Heart left ventricle (tissue), 16 donors: ENCODE measurements at regions not wholly inside any gene's neighbourhood (a gene's known extent, or its start where the extent isn't known, plus 50 kb on each side); places are given as distances from the start of the nearest gene placed in this dataset.

Experiments
- ATAC-seq, 4 donors: fragments of 200-7000 bp; cut with Tn5 transposase; one replicate each; pipeline ENCODE4 v1.9.1; 2020 to 2022; ENCODE audit warnings: moderate library complexity in 4 of 4, mild to moderate bottlenecking in 3 of 4, moderate number of reproducible peaks in 1 of 4
- DNase-seq, 5 donors: peaks; one replicate each; pipeline ENCODE4 v3.0.0-alpha.2; 2020
- H3K27ac ChIP-seq, 12 donors: fragments of 200-600 bp; sonication (generic) in 4 of 12; one replicate each; pipeline versions ENCODE4 v1.5.0 to v1.8.0; 2016 to 2022; ENCODE audit warnings: mild to moderate bottlenecking in 2 of 12
- H3K27me3 ChIP-seq, 9 donors: fragments of 200-600 bp; sonication (generic) in 2 of 9; one replicate each; pipeline versions ENCODE4 v1.5.1 to v1.8.0; 2016 to 2022; ENCODE audit warnings: mild to moderate bottlenecking in 3 of 9
- H3K36me3 ChIP-seq, 9 donors: fragments of 200-600 bp; sonication (generic) in 2 of 9; one replicate each; pipeline versions ENCODE4 v1.5.0 to v1.8.0; 2018 to 2022; ENCODE audit warnings: mild to moderate bottlenecking in 2 of 9
- H3K4me1 ChIP-seq, 12 donors: fragments of 200-600 bp; sonication (generic) in 4 of 12; one replicate each; pipeline versions ENCODE4 v1.5.0 to v1.8.0; 2016 to 2022; ENCODE audit warnings: mild to moderate bottlenecking in 3 of 12
- H3K4me3 ChIP-seq, 12 donors: fragments of 200-600 bp; sonication (generic) in 4 of 12; one replicate each; pipeline versions ENCODE4 v1.5.0 to v1.8.0; 2017 to 2022; ENCODE audit warnings: mild to moderate bottlenecking in 9 of 12, moderate library complexity in 4 of 12
- H3K9me3 ChIP-seq, 12 donors: fragments of 200-600 bp; sonication (generic) in 4 of 12; one replicate each; pipeline versions ENCODE4 v1.5.0 to v1.8.0; 2016 to 2022; ENCODE audit warnings: mild to moderate bottlenecking in 1 of 12
- POLR2A ChIP-seq, 2 donors: fragments of 450-650 bp; IDR thresholded peaks; one replicate each; pipeline ENCODE4 v1.6.1; 2017; ENCODE audit warnings: antibody characterized with exemption in 2 of 2, mild to moderate bottlenecking in 2 of 2, moderate library complexity in 2 of 2
- WGBS, 4 donors: extraction: QIAGEN DNeasy Blood & Tissue Kit in 2 of 4; methylation state at CpG; one replicate each; pipeline versions ENCODE4 v1.1.5 to v1.1.7; 2013 to 2018; 5-methylcytosine and 5-hydroxymethylcytosine counted together
- intact Hi-C, 10 donors: fragments of 100-400 bp; cut with DNase I; formaldehyde crosslinking; loops; one replicate each; pipeline versions ENCODE4 v1.11.1 to v1.14.2; 2022
- TF ChIP-seq, protein P1 (sequence below), 12 donors: fragments of 200-600 bp; sonication (generic) in 4 of 12; IDR thresholded peaks; one replicate each; pipeline versions ENCODE4 v1.5.0 to v1.8.0; 2018 to 2022; ENCODE audit warnings: antibody characterized with exemption in 12 of 12, mild to moderate bottlenecking in 5 of 12
- donor health status: ischemic (EF 13 %, LVEDD 7.1; RV severe dilation, severe dysfunction).
- donor health status: healthy with polysubstance abuse.
- donor health status: DM: no; HTN: yes; CAD: no.
- donor health status: DM: no; HTN: no; CAD: no.
- donor health status: ischemic (EF 25% LVEDD 6.9; RV normal size, moderate dysfunction).
- donor health status: ischemic (EF 25% LVEDD 5.7; RV mildly dilated, moderate dysfunction).
- donor health status: healthy.
- donor health status: DM: yes; HTN: yes; CAD: no.
- donor health status: ischemic (EF 35%, LVEDD 5.7; RV mildly dilated, moderate dysfunction).
- donor health status: nonischemic (EF 11% LVEDD 7.7; RV severe dilation, severe dysfunction).
- donor health status: DM: yes; HTN: yes; CAD: no.
- donor health status: PGD.
- donor health status: ischemic (EF 29% LVEDD 5.4; RV normal size, mild dysfunction).
- donor health status: nonischemic (EF 23%, LVEDD 6.1; RV moderate dilation, normal function).

DNA sequence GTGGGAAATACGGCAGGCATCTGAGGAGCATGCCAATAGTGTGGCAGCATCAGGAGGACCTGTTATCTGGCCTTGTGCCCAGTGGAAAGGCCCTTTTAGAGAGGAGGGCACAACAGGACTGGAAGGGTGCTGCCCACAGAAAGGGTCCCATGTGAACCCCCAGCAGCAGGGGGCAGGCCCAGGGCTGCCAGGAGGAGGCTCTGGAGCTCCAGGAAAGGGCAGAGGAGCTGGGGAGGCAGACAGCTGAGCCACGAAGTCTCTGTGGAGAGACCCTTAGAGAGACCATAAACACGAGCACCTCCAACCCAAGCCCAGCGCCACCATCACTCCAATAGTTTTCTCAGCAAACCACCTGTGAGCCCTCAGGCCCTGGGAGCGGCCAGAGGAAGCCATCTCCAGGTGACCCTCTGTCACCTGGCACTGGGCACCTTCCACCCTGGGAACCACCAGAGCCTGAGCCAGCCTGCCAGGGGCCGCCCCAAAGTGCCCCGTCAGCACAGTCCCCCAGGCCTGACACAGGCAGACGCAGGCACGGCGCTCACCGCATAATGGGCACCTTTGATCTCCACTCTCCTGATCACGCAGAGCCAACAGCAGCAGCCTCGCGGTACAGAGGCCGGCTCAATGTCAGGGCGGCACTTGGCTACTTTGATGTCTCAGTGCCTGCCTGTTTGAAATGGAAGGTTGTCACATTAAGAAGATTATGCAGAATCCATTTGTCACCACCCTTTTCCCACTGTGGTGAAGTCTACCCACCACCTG, 162.5 kb upstream of the RAB6C start:
- Histone ChIP-seq H3K27me3 (peaks cover 0 to 1% (median 0%) of the 10 kb centered on the region in 9 donors), H3K36me3 (no peaks in the 10 kb centered on the region), H3K9me3 (peaks cover 0 to 17% (median 4%) of the 10 kb centered on the region in 12 donors), H3K4me3 (no peak overlapping the region), H3K27ac (no peak overlapping the region), H3K4me1 (peaks cover 0 to 5% (median 0%) of the 10 kb centered on the region in 12 donors)
- intact Hi-C loops: no loop called here
- no peak for ATAC-seq
- TF ChIP-seq, protein P1, sequence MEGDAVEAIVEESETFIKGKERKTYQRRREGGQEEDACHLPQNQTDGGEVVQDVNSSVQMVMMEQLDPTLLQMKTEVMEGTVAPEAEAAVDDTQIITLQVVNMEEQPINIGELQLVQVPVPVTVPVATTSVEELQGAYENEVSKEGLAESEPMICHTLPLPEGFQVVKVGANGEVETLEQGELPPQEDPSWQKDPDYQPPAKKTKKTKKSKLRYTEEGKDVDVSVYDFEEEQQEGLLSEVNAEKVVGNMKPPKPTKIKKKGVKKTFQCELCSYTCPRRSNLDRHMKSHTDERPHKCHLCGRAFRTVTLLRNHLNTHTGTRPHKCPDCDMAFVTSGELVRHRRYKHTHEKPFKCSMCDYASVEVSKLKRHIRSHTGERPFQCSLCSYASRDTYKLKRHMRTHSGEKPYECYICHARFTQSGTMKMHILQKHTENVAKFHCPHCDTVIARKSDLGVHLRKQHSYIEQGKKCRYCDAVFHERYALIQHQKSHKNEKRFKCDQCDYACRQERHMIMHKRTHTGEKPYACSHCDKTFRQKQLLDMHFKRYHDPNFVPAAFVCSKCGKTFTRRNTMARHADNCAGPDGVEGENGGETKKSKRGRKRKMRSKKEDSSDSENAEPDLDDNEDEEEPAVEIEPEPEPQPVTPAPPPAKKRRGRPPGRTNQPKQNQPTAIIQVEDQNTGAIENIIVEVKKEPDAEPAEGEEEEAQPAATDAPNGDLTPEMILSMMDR (IDR thresholded peaks at IDR 0.05): no peak
- TF ChIP-seq POLR2A (IDR thresholded peaks at IDR 0.05): no peak
- 70 to 83% (median 76%) methylated on average over 7 to 16 of the region's 16 CpGs for WGBS, 4 donors
- DNase-seq: no peak

DNA sequence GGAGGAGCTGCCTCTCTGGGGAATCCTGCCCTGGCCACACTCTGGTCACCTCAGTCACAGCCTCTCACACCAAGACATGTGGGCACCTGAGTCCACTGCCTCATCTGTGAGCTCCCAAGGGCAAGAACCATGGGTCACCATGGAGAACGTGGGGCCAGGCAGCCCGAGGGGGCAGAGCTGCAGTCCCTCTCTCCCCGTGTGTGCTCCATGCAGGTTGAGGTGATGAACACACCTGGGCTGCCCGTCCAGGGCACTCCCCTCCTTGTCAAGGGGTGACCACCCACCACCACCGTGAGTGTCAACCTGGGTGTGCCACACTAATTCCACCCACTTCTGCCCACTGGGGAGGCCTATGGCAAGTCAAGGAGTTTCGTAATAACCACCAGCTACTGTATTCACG, 159.6 kb upstream of the RAB6C start:
- no peak for DNase-seq
- Histone ChIP-seq H3K27ac (no peak overlapping the region), H3K4me3 (no peak overlapping the region), H3K4me1 (no peaks in the 10 kb centered on the region), H3K27me3 (no peaks in the 10 kb centered on the region), H3K9me3 (peaks cover 0 to 14% (median 4%) of the 10 kb centered on the region in 12 donors), H3K36me3 (no peaks in the 10 kb centered on the region)
- WGBS, 4 donors: 79 to 89% (median 84%) methylated on average over 5 to 7 of the region's 7 CpGs
- ATAC-seq: no peak
- TF ChIP-seq, protein P1 (IDR thresholded peaks at IDR 0.05): no peak
- no peak for TF ChIP-seq POLR2A (IDR thresholded peaks at IDR 0.05)
- intact Hi-C loops: no loop called here

DNA sequence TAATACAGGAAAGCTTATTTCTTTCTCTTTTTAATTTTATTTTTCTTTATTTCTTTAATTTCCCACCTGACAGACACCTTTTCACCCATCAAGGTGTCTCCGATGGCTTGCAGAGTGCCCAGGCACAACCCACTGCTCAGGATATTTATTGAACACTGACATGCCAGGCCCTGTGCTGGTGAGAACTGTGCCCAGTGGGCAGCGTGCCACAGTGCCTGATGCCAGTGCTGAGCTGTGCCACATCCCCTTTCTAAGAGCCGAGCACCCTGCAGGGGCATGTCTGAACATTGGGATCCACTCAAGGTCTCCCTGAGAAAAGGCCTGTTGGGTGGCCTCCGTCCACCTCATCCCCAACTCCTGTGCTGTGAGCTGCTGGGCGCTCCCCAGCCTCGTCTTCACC, 158.6 kb upstream of the RAB6C start:
- TF ChIP-seq, protein P1 (IDR thresholded peaks at IDR 0.05): no peak
- TF ChIP-seq POLR2A (IDR thresholded peaks at IDR 0.05): no peak
- Histone ChIP-seq H3K27ac (no peak overlapping the region), H3K4me3 (no peak overlapping the region), H3K9me3 (peaks cover 0 to 4% (median 0%) of the 10 kb centered on the region in 12 donors), H3K27me3 (no peaks in the 10 kb centered on the region), H3K36me3 (no peaks in the 10 kb centered on the region), H3K4me1 (no peaks in the 10 kb centered on the region)
- intact Hi-C loops: no loop called here
- ATAC-seq (peak; percentile 20 to 78 (median 76)), DNase-seq (peak in 1 of 5 donors; percentile 39)
- 77 to 85% (median 80%) methylated on average over 6 of the region's 6 CpGs for WGBS, 4 donors

DNA sequence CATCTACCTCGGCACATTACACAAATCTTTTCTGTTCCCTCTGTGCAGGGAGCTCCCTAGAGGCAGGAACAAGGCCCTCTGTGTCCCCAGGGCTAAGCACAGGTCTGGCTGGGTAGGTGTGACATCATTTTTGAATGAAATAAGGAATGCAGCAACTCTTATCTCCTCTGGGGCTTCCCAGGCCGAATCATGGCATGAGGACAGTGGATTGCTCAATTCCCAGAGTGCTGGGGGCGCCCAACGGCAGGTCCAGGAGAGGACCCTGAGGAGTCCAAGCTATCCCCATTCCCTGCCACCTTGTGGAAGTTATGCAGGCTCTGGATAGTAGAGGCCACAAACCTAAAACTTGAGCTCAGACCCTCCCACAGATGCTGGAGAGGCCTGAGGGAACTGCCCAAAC, 158.0 kb upstream of the RAB6C start:
- Histone ChIP-seq H3K4me3 (no peak overlapping the region), H3K36me3 (no peaks in the 10 kb centered on the region), H3K9me3 (no peaks in the 10 kb centered on the region), H3K4me1 (no peaks in the 10 kb centered on the region), H3K27me3 (no peaks in the 10 kb centered on the region), H3K27ac (no peak overlapping the region)
- ATAC-seq: no peak
- 41 to 81% (median 64%) methylated on average over 3 to 4 of the region's 4 CpGs for WGBS, 4 donors
- no peak for TF ChIP-seq POLR2A (IDR thresholded peaks at IDR 0.05)
- TF ChIP-seq, protein P1 (IDR thresholded peaks at IDR 0.05): no peak
- intact Hi-C loops: no loop called here
- DNase-seq: no peak
